Suprapubic skin (tissue), 4 donors: ENCODE measurements at regions not wholly inside any gene's neighbourhood (a gene's known extent, or its start where the extent isn't known, plus 50 kb on each side); places are given as distances from the start of the nearest gene placed in this dataset.

Experiments used
- DNase-seq, 2 donors: peaks; one replicate each; pipeline ENCODE4 v3.0.0-alpha.2; 2019; ENCODE audit warnings: low spot score in 2 of 2
- H3K27ac ChIP-seq: fragments of 200-600 bp; sonication (generic); one replicate; pipeline ENCODE4 v1.5.1; 2019
- H3K27me3 ChIP-seq: fragments of 200-600 bp; sonication (generic); one replicate; pipeline ENCODE4 v1.5.1; 2019
- H3K36me3 ChIP-seq: fragments of 200-600 bp; sonication (generic); one replicate; pipeline ENCODE4 v1.5.1; 2019
- H3K4me1 ChIP-seq: fragments of 200-600 bp; sonication (generic); one replicate; pipeline ENCODE4 v1.5.1; 2019
- H3K4me3 ChIP-seq: fragments of 200-600 bp; sonication (generic); one replicate; pipeline ENCODE4 v1.5.1; 2019; ENCODE audit warnings: mild to moderate bottlenecking
- H3K9me3 ChIP-seq: fragments of 200-600 bp; sonication (generic); one replicate; pipeline ENCODE4 v1.5.1; 2019
- CTCF ChIP-seq, 2 donors: fragments of 200-600 bp in 1 of 2; fragments of 450-650 bp in 1 of 2; sonication (generic) in 1 of 2; IDR thresholded peaks; one replicate each; pipeline ENCODE4 v1.5.1; 2016 to 2019; ENCODE audit warnings: antibody characterized with exemption in 2 of 2, mild to moderate bottlenecking in 1 of 2, moderate library complexity in 1 of 2
- EP300 ChIP-seq: sonication (generic); formaldehyde crosslinking; IDR thresholded peaks from one replicate; pipeline ENCODE4 v1.6.1; 2017; ENCODE audit warnings: antibody characterized with exemption
- POLR2A ChIP-seq, 2 donors: fragments of 450-650 bp; IDR thresholded peaks; one replicate each; pipeline ENCODE4 v1.6.1; 2017; ENCODE audit warnings: antibody characterized with exemption in 2 of 2, mild to moderate bottlenecking in 2 of 2, moderate library complexity in 2 of 2
- POLR2AphosphoS5 ChIP-seq, 3 donors: sonication (generic); formaldehyde crosslinking; IDR thresholded peaks; one replicate each; pipeline ENCODE4 v1.6.1; 2017; ENCODE audit warnings: antibody characterized with exemption in 3 of 3
- WGBS: methylation state at CpG from one replicate; pipeline ENCODE4 v1.1.5; 2018; 5-methylcytosine and 5-hydroxymethylcytosine counted together

DNA sequence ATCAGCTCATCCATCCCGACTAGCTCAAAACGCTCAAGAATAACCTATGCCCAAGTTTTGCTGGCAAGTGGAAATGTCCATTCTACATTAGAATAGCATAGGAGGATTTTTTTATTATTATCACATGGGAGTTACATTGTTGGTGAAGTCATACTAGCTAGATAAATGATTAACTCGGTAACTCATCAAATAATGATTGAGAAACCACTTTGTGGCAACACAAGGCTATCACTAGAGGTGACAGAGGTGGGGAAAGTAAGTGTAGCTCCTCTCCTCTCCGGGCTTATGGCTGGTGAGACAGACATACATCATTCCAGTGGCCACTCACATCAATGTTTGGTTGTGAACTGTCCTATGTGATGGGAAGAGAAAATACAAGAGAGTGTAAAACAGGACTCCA is 161.6 kb downstream of the ZIC5 start:
- no peaks in the 10 kb centered on the region for H3K36me3 ChIP-seq
- H3K9me3 ChIP-seq: no peaks in the 10 kb centered on the region
- H3K27me3 ChIP-seq: no peaks in the 10 kb centered on the region
- TF ChIP-seq CTCF (IDR thresholded peaks at IDR 0.05): no peak
- WGBS: 93% methylated on average over 4 of the region's 4 CpGs
- H3K27ac ChIP-seq: no peak overlapping the region
- H3K4me3 ChIP-seq: no peak overlapping the region
- H3K4me1 ChIP-seq: no peaks in the 10 kb centered on the region
- DNase-seq: no peak

GRCh38 chr13:99809496-99809895 is 162.1 kb downstream of the ZIC5 start:
- H3K4me3 ChIP-seq: no peak overlapping the region
- H3K9me3 ChIP-seq: no peaks in the 10 kb centered on the region
- WGBS: 74% methylated on average over 8 of the region's 8 CpGs
- TF ChIP-seq POLR2AphosphoS5 (IDR thresholded peaks at IDR 0.05) (no peak), POLR2A (IDR thresholded peaks at IDR 0.05) (no peak), EP300 (no peak), CTCF (IDR thresholded peaks at IDR 0.05) (no peak)
- H3K4me1 ChIP-seq: no peaks in the 10 kb centered on the region
- no peak for DNase-seq
- no peaks in the 10 kb centered on the region for H3K27me3 ChIP-seq
- H3K36me3 ChIP-seq: no peaks in the 10 kb centered on the region
- no peak overlapping the region for H3K27ac ChIP-seq

DNA sequence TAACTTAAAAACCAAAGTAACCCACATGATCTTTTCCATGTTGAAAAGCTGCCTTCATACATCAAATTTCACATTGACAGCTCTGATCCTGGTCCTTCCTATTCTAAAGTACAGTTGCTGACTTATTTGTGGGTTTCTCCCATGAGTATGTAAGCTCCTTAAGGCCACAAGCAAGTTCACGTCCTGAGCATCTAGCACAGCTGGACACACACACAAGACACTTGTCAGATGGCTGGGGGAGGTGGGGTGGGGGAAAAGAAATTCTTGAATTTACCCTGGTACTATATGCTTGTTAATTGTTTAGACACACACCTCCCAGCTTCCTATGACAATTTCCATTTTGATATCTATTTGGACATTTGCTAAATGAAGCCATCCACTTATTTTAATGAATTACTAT is 162.8 kb downstream of the ZIC5 start:
- no peaks in the 10 kb centered on the region for H3K4me1 ChIP-seq
- no peak overlapping the region for H3K27ac ChIP-seq
- no peaks in the 10 kb centered on the region for H3K27me3 ChIP-seq
- TF ChIP-seq EP300: no peak
- TF ChIP-seq CTCF (IDR thresholded peaks at IDR 0.05): no peak
- no peak for TF ChIP-seq POLR2AphosphoS5 (IDR thresholded peaks at IDR 0.05)
- no peak for TF ChIP-seq POLR2A (IDR thresholded peaks at IDR 0.05)
- no peak for DNase-seq
- WGBS: 27% methylated on average over 1 of the region's 1 CpG
- no peaks in the 10 kb centered on the region for H3K9me3 ChIP-seq
- no peak overlapping the region for H3K4me3 ChIP-seq
- H3K36me3 ChIP-seq: no peaks in the 10 kb centered on the region

DNA sequence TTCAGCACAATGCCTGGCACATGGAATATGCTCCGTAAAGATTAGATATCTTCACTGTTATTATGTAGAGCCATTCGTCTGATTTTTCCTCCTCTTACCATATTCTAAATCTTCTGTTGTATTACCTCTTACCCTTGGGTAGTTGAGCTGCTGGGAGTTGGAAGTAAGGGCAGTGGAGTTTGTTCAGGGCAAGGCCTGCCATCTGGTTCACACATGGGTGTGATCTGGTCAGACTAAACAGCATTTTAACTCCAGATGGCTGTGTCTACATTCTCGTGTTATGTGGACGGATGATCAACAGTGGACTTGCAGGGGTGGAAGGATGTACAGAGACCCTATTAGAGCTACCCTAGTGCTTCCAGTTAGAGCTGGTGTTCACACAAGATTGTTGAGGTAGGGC is 164.9 kb downstream of the ZIC5 start:
- no peaks in the 10 kb centered on the region for H3K27me3 ChIP-seq
- 77% methylated on average over 4 of the region's 4 CpGs for whole genome bisulfite sequencing
- H3K9me3 ChIP-seq: no peaks in the 10 kb centered on the region
- H3K4me1 ChIP-seq: no peaks in the 10 kb centered on the region
- H3K36me3 ChIP-seq: no peaks in the 10 kb centered on the region
- no peak for TF ChIP-seq CTCF (IDR thresholded peaks at IDR 0.05)
- TF ChIP-seq EP300: no peak
- no peak for TF ChIP-seq POLR2AphosphoS5 (IDR thresholded peaks at IDR 0.05)
- TF ChIP-seq POLR2A (IDR thresholded peaks at IDR 0.05): no peak
- H3K4me3 ChIP-seq: no peak overlapping the region
- H3K27ac ChIP-seq: no peak overlapping the region
- no peak for DNase-seq

DNA sequence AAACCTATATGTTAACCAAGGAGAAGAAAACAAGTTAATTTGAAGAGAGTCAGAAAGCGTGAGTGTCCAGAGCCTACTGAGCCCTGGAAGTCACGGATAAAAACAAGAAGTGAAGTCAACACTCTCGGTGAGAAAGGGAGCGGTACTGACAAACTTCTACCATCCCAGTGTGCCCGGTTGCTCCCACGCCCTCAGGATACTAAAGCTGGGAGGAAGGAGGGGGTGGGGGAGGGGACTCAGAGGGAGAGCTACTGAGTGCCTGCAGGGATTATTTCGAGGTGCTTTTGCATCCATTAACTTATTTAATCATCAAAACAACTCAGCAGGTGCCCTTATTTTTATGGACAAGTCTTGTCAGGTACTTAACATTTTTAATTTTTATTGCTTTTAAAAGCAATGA is 166.2 kb downstream of the ZIC5 start:
- H3K9me3 ChIP-seq: no peaks in the 10 kb centered on the region
- no peak for DNase-seq
- no peak overlapping the region for H3K4me3 ChIP-seq
- no peak overlapping the region for H3K27ac ChIP-seq
- 41% methylated on average over 7 of the region's 7 CpGs for WGBS
- no peaks in the 10 kb centered on the region for H3K4me1 ChIP-seq
- TF ChIP-seq CTCF (IDR thresholded peaks at IDR 0.05): no peak
- H3K27me3 ChIP-seq: no peaks in the 10 kb centered on the region
- no peaks in the 10 kb centered on the region for H3K36me3 ChIP-seq
